Gastroesophageal sphincter (tissue), 3 donors: ENCODE measurements at regions not wholly inside any gene's neighbourhood (a gene's known extent, or its start where the extent isn't known, plus 50 kb on each side); places are given as distances from the start of the nearest gene placed in this dataset.

ENCODE experiments used
- CTCF ChIP-seq, 4 experiments: fragments of 200-600 bp in 2 of 4; fragments of 450-650 bp in 2 of 4; sonication (generic) in 1 of 4; IDR thresholded peaks; one replicate each; pipeline ENCODE4 v1.5.1; 2017 to 2019; ENCODE audit warnings: antibody characterized with exemption in 4 of 4, mild to moderate bottlenecking in 2 of 4, moderate library complexity in 2 of 4
- EP300 ChIP-seq: sonication (generic); formaldehyde crosslinking; IDR thresholded peaks from one replicate; pipeline ENCODE4 v1.6.1; 2017; ENCODE audit warnings: antibody characterized with exemption, mild to moderate bottlenecking
- POLR2A ChIP-seq, 2 donors: fragments of 450-650 bp; IDR thresholded peaks; one replicate each; pipeline ENCODE4 v1.6.1; 2017; ENCODE audit warnings: antibody characterized with exemption in 2 of 2, mild to moderate bottlenecking in 2 of 2, moderate library complexity in 1 of 2
- POLR2AphosphoS5 ChIP-seq: sonication (generic); formaldehyde crosslinking; IDR thresholded peaks from one replicate; pipeline ENCODE4 v1.6.1; 2017; ENCODE audit warnings: antibody characterized with exemption

- peak; percentile 53 to 72 (median 62) for TF ChIP-seq CTCF (IDR thresholded peaks at IDR 0.05)
- no peak for TF ChIP-seq EP300
- TF ChIP-seq POLR2A (IDR thresholded peaks at IDR 0.05): no peak
- TF ChIP-seq POLR2AphosphoS5: no peak
These were observed 274.3 kb downstream of the CD109 start for GRCh38 chr6:73969971-73970970.
